Right renal pelvis (tissue), 4 donors: ENCODE measurements at regions not wholly inside any gene's neighbourhood (a gene's known extent, or its start where the extent isn't known, plus 50 kb on each side); places are given as distances from the start of the nearest gene placed in this dataset.

ENCODE experiments used
- DNase-seq, 4 donors: peaks; one replicate each; pipeline ENCODE4 v3.0.0-alpha.2; 2013; ENCODE audit warnings: low read depth in 4 of 4, low spot score in 3 of 4, missing footprints in 1 of 4

DNA sequence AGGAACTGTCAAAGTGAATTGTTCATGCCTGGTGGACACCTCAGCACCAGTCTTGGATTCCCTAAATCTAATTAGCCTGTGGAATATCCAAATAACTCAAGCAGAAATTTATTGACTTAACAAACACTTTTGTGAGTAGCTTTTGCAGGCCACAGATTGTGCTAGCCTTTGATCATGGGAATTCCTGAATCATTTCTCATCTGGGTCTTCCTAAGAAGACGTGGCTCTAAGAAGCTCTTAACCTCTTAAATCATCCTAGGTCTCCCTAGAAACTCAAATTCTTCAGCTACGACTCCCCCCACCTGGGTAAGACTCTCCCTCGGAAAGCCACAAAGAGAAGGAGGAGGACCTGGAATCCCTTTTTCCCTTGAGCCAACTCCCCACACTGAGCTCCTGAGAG, 53.8 kb upstream of the PSEN2 start:
- no peak for DNase-seq

DNA sequence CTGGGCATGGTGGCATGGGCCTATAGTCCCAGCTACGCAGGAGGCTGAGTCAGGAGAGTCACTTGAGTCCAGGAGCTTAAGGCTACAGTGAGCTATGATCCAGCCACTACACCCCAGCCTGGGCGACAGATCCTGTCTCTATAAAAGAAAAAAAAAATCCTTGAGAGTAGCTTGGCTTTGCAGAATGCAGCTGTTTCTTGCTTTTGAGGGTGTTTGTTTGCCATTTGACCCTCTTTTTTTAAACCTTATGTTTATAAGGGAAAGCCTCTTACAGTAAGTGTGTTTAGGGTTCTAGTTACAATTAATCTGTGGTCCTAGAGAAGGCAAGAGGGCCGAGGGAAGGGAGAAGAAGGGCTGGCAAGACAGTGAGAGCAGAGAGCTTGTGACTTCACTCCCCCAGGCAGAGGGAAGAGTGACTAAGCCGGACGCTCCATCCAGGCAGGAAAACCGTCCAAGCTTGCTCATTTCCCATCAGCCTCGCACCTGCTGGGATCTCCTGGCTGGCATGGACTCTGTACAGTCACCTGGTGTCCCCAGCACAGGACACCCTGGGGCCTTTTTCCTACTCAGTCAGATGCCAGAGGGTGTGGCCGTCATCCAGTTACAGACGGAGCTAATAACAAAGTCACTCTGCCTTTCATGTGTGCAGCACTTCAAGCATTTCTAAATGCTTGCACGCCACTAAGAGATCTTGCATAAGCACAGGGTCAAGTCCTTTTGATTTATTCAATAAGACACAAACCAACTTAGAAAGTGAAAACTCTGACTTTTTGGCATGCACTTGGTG, 55.5 kb upstream of the PSEN2 start:
- peak; percentile 28 to 44 (median 35) for DNase-seq

DNA sequence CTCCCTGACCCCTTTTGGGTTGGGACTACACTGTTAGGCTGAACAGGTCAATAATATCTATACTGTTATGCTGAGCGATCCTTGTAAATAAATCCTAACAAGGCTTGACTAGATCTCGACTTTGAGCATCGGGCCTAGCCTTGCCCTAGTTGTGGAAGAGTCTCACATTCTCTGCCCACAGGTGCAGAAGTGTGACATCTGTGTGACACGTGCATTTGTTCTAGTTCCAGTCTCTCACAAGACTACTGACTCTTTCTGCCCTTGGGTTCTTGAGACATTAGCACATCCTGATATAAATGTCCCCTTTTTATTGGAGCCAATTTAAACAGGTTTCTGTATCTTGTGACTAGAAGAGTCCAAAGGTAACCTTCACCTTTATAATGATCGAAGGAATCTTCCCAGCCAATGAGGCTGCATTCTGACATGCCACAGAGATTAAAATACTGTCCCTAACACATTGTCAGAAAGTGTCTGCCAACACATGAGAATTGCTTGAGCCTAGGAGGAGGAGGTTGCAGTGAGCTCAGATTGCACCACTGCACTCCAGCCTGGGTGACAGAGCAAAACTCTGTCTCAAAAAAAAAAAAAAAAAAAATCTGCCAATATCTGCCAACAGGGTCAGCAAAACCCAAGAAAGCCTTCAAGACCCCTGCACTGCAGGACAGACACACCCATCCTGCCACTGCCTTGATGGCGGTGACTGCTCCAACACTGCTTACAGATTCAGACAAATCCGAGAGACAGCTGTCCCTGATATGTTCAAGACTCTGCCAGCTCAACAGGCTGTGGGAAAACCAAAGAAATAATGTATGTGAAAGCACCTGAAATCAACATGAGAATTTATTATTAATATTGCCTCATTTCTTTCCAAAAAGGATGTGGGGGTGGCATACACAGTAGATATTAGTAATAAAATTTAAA, 56.5 kb upstream of the PSEN2 start:
- DNase-seq = no peak

DNA sequence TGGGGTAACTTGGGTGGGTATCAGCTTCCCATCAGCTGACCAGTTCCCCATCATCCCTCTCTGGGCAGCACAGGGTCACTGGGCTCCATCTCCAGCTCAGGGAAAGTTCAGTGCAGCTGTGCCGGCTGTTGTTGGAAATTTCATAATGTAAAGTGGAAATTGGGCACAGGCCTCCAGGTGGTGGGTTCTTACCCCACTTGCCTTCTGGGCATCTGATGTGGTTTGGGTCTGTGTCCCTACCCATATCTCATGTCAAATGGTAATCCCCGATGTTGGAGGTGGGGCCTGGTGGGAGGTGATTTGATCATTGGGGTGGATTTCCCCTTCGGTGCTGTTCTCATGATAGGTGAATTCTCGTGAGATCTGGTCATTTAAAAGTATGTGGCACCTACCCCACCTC, 59.7 kb upstream of the PSEN2 start:
- no peak for DNase-seq

DNA sequence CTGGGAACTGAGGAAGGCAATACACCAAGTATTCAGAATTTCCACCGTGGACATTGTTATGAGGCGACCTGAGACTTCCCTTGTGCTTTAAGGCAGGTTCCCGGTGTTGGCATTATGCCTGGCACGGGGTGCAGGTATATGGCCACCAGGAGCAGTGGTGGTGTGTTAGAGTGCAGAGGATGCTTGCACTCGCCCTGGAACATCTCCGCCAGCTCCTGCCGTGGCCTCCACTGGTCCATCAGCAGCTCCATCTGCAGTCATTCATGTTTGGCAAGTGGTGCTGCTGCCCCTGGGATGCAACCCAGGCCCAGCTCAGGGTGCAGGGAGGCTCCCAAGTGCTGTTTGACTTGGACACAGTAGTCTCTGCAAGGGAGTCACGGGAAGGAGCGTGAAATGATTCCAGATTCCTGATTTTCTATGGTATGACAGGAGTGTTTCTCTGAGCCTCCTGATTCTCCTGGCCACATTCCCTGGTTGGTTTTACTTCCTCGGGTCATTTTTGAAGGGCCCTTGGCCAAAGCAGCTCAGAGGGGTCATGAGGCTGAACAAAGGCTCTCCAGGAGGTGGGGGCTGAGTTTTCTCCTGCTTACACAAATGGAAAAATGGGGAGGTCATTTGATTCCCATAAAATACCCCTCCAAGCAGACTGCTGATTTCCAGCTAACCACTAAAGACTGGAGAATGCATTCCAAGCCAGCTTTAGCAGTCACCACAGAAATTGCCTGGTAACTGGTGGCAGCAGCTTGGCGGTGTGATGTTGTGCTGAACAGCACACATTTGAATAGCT, 60.4 kb upstream of the PSEN2 start:
- DNase-seq = no peak

DNA sequence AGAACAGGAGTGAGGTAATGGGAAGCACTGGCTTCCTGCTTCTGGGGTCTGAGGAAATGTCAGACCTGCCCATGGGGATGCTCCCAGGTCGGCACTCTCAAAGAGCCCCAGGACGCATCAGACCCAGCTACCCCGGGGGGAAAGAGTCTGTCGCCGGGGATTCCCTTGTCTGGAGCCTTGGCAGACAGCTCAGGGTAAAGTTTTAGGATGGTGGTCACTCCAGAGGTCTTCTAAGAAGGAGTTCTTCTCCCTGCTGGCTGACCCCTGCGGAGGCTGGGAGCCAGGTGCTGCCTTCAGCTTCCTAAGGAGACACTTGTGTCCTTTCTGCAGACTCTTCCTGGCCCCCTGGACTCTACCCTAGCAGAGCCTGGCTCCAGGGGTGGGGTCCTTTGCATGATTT, 61.9 kb upstream of the PSEN2 start:
- DNase-seq = no peak

DNA sequence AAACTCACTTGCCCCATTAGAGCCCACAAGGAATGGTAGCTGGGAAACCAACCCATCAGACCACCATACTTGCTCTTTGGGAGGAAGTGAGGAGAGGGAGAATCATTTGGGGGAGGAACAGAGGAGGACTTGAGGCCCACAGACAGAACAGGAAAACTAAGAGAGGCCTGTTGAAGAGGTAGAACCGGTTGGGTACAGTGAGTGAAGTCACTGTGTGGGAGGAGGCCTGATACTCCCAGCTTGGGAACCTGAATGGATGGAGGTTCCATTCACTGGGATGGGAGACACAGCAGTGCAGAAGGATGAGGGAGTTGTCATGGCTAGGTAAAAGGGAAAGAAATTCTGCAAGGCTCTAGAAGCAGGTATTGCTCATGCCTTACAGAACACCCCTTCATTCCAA, 63.4 kb upstream of the PSEN2 start:
- no peak for DNase-seq

DNA sequence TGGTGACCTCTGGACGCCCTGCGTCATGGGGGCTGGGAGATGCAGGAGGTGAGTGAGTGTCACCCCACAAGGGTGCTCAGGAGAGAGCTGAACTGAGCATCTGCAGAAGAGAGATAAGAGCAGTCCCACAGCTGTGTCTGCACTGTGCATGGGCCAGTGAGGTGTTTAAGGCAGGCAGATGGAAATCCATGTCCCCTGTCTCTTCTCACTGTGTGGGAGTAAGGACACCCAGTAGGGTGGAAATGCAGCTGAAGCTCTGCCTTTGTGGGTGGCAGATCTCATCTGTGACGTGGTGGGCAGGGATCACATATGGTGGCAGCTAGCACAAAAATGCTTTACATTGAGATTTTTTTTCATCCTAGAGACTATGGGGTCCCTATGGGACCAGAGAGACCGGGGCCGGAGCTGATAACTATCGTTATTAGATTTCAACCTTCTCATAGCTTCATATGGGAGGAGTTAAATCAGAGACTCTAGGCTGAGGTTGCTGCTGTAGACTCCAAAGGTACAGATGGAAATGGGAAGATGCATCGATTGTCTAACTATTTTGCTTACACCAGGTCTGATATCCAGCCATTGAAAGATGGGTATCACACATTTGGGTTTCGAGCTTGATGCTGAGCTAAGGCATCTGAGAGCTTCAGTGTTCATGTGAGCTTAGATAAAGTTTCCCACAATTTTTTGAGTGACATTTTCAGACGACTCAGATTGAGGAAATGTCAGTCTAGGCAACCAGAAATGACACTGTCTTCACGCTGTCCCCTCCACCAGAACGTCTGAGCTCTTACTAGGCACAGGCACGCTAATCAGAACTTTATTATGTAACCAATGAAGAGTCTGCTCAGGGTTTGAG, 65.3 kb upstream of the PSEN2 start:
- DNase-seq = no peak

DNA sequence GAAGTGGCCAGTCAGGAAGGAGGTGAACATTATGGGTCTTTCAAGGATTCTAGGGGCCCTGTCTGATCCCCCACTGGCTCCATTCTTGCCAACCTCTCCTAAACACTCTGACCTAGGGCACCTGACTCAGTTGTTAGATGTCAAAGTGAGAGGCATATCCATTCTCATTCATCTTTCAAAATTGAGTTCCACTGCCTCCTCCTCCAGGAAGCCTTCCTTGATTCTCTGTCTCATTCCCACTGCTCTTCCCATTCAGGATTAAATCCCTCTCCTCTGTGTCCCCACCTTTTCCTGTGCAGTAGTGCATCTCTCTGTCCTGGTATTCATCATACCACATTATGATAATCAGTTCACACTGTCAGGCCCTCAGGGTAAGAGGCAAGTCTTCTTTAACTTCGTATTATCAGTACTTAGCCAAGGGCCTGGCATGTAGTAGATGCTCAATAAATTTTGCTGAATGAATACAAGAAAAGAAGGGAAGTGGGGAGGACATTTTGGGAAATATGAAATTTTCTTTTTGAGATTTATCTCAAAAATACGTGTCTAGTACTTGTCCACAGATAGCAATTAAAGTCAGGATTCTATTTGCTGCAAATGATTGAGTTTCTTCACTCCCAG, 61.8 kb upstream of the ITPKB start:
- no peak for DNase-seq

DNA sequence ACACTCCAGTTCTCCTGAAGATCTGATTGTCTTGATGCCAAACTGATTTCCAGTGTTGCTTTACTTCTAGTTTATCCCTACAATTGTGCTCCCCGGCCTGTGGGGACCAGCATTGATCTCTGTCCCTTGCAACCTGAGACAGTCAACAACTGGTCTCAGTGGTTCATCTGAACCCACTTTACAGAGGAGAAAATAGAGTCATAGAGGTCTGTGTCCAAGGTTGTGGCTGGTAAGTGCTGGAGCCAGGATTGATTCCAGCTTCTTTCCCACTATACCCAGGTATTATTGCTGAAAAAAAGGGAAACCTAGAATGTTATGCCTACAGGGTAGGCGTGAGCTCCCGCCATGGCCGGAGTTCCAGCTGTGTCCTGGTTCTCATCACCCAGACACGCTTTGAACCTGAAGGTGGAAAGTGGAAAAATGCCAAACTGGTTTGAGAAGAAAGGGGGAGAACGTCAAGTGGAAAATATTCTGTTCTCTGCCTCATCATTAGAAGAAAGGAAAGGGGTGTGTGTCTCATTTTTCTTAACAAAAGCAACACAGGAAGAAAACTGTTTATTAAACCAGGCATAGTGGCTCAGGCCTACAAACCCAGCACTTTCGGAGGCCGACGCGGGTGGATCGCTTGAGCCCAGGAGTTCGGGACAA, 60.7 kb upstream of the ITPKB start:
- DNase-seq = no peak

DNA sequence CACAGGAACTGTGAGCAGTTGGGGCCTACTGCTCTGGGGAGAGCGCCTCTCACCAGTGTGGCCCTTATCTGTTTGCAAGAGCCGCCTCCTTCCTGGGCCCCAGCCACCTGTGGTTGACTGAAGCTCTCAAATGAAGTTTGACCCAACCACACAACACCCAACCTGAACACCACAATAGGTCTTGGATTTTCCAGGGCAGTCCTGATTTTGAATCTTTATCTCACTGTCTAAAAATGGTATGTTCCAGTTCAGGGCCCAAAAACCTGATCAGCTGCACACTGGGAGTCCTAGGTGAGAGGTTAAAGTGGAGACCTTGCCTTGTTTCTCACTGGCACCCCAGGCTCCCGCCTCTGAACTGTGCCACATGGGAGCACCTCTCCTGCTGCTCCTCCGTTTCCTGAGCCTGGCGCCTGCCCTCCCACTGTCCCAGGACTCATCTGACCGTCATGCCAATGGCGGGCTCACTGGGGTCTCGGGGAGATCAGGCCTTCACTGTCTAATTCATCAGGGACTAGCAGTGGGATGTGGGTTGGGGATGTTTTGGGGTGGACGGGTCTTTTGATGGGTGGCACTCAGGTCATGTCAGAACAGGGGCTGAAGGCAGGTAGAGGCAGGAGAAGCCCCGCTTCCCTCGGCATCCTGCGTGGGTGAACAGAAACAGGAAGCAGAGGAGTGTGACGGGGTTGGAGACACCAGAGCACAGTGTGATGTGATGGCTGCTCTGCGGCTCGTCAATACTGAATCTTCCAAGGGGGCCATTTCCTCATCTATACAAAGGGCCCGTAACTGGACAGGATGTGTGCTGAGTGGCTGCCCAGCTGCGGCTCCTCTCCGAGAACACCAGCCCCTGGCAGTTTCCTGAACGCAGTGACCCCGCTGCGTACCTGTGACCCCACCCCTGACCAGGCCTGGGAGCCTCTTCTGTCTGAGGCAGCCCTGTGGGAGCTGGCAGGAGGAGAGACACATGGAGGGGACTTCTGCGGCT, 59.6 kb upstream of the ITPKB start:
- no peak for DNase-seq

DNA sequence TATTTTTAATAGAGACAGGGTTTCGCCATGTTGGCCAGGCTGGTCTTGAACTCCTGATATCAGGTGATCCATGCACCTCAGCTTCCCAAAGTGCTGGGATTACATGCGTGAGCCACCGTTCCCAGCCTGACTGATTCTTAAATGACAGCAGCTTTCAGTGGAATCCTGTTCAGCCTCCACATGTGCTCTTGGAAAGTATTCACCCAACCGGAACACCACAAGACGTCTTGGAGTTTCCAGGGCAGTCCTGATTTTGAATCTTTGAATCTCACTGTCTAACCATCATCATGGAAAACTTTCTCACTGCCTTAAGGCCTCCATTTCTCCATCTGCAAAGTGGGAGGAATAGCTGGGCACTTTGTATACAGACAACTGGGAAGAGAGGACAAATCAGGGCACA, 58.1 kb upstream of the ITPKB start:
- DNase-seq = no peak

DNA sequence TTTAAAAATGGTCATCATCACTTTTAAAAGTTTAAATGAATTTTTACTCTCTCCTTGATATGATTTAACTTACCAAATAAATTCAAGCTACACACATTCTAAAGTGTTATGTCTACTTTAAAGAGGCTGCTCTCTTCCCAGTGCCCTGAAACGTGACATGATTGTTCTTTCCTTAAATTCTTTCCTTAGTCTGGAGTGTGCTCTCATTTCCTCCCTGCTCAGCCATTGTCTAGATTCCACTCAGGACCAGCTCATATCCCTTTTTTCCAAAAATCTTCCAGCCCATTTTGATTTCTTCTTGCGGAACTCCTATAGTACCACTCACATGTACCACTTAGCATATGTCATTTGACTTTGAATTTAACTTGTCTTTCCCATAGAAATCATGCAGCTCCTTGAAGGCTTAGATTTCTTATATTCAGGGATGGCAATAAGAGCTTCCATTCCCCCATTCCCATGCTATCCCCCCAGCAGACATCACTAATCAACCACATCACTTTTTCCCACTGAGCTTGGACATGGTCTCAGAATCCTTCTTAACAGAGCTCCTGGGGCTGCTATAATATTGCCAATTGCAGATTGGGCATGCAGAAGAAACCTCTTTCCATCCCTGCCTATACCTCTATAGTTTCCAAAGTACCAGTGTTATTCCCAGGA, 54.7 kb upstream of the ITPKB start:
- DNase-seq = no peak

DNA sequence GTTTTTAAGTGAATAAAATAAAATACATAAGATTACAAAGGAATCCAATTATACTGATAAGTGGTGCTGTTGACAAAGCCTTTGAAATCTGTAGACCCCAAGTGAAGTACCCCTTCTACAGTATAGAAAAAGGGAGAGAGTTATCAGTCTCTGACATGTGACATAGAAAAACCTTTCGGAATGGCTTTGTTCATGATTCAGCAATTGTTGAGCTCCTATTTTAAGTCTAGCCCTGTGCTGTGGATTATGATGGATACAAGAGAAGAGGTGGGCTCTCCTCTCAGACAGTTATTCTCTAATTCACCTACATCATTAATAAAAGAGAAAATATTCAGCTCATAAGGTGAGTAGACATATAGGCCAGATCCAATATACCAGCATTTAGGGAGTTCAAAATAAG, 53.3 kb upstream of the ITPKB start:
- DNase-seq = no peak

DNA sequence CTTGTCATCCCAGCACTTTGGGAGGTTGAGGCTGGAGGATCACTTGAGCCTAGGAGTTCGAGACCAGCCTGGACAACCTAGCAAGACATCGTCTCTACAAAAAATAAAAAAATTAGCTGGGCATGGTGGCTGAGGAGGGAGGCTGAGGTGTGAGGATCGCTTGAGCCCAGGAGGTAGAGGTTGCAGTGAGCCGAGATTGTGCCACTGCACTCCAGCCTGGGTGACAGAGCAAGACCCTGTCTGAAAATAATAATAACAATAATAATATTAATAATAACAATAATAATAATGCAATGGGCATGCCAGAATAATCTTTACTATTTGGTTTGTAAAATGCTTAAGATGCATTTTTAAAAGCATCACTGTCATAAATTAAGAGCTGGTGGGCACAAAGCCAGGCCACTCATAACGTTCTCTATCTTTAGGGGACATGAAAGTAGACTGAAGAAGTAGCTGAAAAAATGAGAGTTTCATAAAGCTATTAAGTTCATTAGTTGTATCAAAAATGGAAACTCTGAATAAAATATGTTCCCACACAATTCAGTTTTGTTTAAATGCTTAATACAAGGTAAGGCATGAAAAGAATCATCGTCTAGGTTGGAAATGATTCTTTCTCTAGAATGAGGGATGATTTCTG, 51.6 kb upstream of the ITPKB start:
- DNase-seq = no peak

DNA sequence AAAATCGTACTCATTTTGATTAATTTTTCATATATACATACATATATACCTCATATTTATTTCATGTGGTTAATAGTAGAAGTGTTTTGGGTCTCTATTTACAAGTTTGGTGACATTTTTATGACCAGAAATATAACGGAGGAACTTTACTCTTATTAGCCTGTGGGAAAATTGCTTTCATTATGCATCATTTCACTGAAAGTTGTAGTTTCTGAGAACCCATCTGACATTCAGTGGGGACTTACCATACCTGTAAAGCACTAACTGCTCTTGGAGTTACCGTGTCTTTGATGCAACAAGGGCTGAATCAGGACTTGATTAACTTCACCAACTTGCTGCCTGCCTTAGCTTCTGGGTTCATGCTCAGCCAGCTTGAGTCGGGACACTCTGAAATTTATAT, 49.9 kb upstream of the ITPKB start:
- no peak for DNase-seq
